Uterus (tissue), 3 donors: ENCODE measurements at regions not wholly inside any gene's neighbourhood (a gene's known extent, or its start where the extent isn't known, plus 50 kb on each side); places are given as distances from the start of the nearest gene placed in this dataset.

Experiments
- DNase-seq, 2 donors: peaks; one replicate each; pipeline ENCODE4 v3.0.0-alpha.2; 2019 to 2020
- H3K27ac ChIP-seq, 2 donors: fragments of 200-600 bp; sonication (generic); 1 replicate in 1 of 2; 2 replicates in 1 of 2; pipeline ENCODE4 v1.5.1; 2016 to 2018
- H3K27me3 ChIP-seq, 2 donors: fragments of 200-600 bp; sonication (generic); one replicate each; pipeline ENCODE4 v1.5.1; 2018 to 2019; ENCODE audit warnings: control low read depth in 1 of 2
- H3K36me3 ChIP-seq, 2 donors: fragments of 200-600 bp; sonication (generic); one replicate each; pipeline ENCODE4 v1.5.1; 2019; ENCODE audit warnings: control low read depth in 1 of 2
- H3K4me1 ChIP-seq, 2 donors: fragments of 200-600 bp; sonication (generic); one replicate each; pipeline ENCODE4 v1.5.1; 2018 to 2019; ENCODE audit warnings: control low read depth in 1 of 2
- H3K4me3 ChIP-seq, 2 donors: fragments of 200-600 bp; sonication (generic); 1 replicate in 1 of 2; 2 replicates in 1 of 2; pipeline ENCODE4 v1.5.1; 2018 to 2019; ENCODE audit warnings: mild to moderate bottlenecking in 1 of 2
- H3K9me3 ChIP-seq, 2 donors: fragments of 200-600 bp; sonication (generic); one replicate each; pipeline ENCODE4 v1.5.1; 2019; ENCODE audit warnings: control low read depth in 1 of 2
- POLR2A ChIP-seq, 2 donors: fragments of 450-650 bp; IDR thresholded peaks; one replicate each; pipeline ENCODE4 v1.6.1; 2016; ENCODE audit warnings: antibody characterized with exemption in 2 of 2, mild to moderate bottlenecking in 1 of 2, moderate library complexity in 1 of 2
- intact Hi-C: fragments of 100-400 bp; cut with DNase I; formaldehyde crosslinking; loops from one replicate; pipeline ENCODE4 v1.15.1; 2023; ENCODE audit warnings: low total_unique reads
- TF ChIP-seq, protein P1 (sequence below), 4 experiments: fragments of 200-600 bp in 2 of 4; fragments of 450-650 bp in 2 of 4; sonication (generic) in 2 of 4; IDR thresholded peaks; one replicate each; pipeline ENCODE4 v1.5.1; 2016 to 2019; ENCODE audit warnings: antibody characterized with exemption in 4 of 4, mild to moderate bottlenecking in 2 of 4, moderate library complexity in 1 of 4
- donor health status: DM: yes; HTN: yes; CAD: no.

DNA sequence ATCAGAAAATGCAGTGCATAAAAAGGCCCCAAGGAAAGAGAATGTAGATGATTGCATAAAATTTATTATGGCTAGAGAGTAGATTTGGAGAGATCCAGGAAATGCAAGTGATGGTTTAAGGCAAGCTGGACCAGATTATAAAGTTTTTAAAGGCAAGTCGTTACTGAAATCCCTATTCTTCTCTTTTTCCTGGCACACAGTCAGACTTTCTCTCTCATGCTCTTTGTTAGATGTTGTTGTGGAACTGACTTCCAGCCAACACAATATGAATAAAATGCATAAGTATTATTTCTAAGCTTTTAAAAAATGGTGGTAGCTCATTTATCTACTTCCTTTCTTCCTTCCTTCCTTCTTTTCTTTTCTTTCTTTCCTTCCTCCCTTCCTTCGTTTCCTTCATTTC, 1085.4 kb upstream of the CDH6 start:
- Histone ChIP-seq H3K36me3 (no peaks in the 10 kb centered on the region), H3K4me3 (no peak overlapping the region), H3K27me3 (no peaks in the 10 kb centered on the region), H3K27ac (no peak overlapping the region), H3K4me1 (no peaks in the 10 kb centered on the region), H3K9me3 (no peaks in the 10 kb centered on the region)
- no peak for DNase-seq
- intact Hi-C loops: no loop called here
- TF ChIP-seq POLR2A (IDR thresholded peaks at IDR 0.05): no peak
- TF ChIP-seq, protein P1, sequence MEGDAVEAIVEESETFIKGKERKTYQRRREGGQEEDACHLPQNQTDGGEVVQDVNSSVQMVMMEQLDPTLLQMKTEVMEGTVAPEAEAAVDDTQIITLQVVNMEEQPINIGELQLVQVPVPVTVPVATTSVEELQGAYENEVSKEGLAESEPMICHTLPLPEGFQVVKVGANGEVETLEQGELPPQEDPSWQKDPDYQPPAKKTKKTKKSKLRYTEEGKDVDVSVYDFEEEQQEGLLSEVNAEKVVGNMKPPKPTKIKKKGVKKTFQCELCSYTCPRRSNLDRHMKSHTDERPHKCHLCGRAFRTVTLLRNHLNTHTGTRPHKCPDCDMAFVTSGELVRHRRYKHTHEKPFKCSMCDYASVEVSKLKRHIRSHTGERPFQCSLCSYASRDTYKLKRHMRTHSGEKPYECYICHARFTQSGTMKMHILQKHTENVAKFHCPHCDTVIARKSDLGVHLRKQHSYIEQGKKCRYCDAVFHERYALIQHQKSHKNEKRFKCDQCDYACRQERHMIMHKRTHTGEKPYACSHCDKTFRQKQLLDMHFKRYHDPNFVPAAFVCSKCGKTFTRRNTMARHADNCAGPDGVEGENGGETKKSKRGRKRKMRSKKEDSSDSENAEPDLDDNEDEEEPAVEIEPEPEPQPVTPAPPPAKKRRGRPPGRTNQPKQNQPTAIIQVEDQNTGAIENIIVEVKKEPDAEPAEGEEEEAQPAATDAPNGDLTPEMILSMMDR (IDR thresholded peaks at IDR 0.05): no peak

DNA sequence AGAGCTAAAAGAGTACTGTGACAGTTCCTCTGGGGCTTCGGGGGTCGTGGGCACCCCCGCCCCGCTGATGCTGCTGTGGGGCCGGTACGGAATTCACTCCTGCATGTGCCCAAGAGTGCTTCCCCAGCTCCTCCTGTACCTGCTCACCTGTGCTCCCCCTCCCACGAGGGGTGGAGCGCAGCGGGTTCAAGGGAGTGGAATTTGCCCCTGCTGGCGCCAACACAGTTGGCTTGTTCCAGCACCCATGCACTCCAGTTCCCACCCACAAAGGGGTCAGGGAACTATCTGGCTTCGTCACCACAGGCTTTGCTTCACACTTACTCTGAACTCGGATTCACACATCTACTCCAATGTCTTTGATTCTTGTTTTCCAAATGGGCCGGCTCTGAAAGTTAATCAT, 1086.9 kb upstream of the CDH6 start:
- no peaks in the 10 kb centered on the region for H3K36me3 ChIP-seq
- no peaks in the 10 kb centered on the region for H3K27me3 ChIP-seq
- no peak overlapping the region for H3K4me3 ChIP-seq
- no peak for TF ChIP-seq POLR2A (IDR thresholded peaks at IDR 0.05)
- TF ChIP-seq, protein P1 (IDR thresholded peaks at IDR 0.05): no peak
- H3K27ac ChIP-seq: no peak overlapping the region
- H3K9me3 ChIP-seq: no peaks in the 10 kb centered on the region
- DNase-seq: no peak
- intact Hi-C loops: no loop called here
- no peaks in the 10 kb centered on the region for H3K4me1 ChIP-seq

DNA sequence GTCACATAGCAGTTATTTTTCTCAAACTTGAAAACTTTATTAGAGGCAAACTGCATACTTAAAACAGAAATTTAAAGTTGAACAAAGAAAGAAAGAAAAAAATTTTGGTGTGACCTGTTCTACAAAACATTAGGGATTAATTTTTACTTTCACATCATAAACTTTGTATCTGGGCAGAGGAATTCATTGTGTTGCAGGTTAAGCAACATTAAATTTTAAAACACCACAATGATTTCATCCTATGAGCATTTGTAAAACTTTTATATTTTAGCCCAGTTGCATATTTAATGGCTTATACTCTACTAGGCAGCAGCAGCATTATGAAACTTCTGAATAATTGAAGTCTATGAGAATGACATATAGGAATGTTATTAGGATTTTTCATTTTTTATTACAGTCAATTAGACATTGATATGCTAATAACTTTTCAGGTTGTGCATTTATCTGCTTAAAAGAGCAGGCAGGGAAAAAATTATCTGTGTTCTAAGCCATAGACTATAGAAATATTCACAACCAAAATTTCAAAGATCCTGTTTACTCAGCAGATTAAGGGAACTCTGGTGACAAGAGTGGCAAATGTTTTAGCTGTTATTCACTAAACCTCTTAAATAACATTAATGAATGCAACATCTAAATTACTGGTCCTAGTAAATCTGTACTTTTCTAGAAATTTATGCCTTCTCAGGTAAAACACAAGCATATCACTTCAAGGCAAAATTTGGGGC, 1088.5 kb upstream of the CDH6 start:
- H3K4me3 ChIP-seq: no peak overlapping the region
- H3K4me1 ChIP-seq: no peaks in the 10 kb centered on the region
- H3K27me3 ChIP-seq: no peaks in the 10 kb centered on the region
- no peaks in the 10 kb centered on the region for H3K36me3 ChIP-seq
- intact Hi-C loops: no loop called here
- no peak overlapping the region for H3K27ac ChIP-seq
- DNase-seq: no peak
- no peaks in the 10 kb centered on the region for H3K9me3 ChIP-seq
- TF ChIP-seq POLR2A (IDR thresholded peaks at IDR 0.05): no peak
- TF ChIP-seq, protein P1 (IDR thresholded peaks at IDR 0.05): no peak

DNA sequence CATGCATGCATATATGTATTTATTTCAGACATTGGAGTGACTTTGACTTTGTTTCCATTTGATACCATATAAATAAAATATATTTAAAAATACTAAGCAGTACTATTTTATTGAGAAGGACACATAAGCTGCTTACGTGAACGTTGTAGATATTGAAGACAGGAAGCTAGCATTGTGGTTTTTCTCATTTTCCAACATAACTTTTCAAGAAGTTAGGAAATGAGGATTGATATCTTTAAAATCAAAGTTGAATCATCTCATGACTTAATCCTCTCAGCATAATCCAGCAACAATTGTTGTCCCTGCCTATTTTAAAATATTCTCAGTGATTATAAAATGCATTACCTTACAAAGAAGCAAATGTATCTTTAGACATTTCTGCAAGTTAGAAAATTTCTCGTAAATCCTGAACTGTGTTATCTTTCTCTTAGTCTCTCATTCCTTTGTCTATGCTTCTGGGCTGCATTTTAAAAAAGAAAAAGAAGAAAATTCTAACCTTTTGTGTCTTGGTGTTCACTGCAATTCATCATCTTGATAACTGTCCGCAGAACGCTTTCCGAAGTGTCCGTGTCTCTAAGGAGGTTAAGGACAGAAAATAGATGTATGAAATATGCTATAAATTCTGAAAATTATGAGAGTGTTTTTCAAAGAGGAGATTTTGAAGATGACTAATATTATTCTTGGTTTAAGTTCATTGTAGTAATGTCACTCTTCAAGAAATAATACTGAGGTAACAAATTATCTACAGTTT, 1089.9 kb upstream of the CDH6 start:
- Histone ChIP-seq H3K27ac (no peak overlapping the region), H3K4me1 (no peaks in the 10 kb centered on the region), H3K36me3 (no peaks in the 10 kb centered on the region), H3K9me3 (no peaks in the 10 kb centered on the region), H3K27me3 (no peaks in the 10 kb centered on the region), H3K4me3 (no peak overlapping the region)
- intact Hi-C loops: no loop called here
- TF ChIP-seq POLR2A (IDR thresholded peaks at IDR 0.05): no peak
- TF ChIP-seq, protein P1 (IDR thresholded peaks at IDR 0.05): no peak
- DNase-seq: no peak

DNA sequence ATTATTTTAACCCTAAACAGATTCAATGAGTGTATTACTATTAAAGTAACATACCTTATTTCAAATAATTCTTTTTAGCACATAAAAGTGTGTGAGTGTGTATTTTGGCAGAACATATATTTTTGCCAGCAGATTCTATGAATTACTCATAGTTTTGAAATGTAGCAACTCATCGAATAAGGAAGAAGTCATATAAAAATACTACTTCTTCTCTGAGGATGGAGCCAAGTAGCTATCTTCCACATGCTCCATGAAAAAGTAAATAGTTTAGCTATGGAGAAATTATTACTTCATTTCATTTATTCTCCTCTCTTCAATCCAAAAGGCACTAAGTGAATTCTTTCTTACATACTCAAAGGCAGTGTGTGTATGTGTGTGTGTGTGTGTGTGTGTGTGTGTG, 1090.4 kb upstream of the CDH6 start:
- Histone ChIP-seq H3K27ac (no peak overlapping the region), H3K9me3 (no peaks in the 10 kb centered on the region), H3K36me3 (no peaks in the 10 kb centered on the region), H3K4me3 (no peak overlapping the region), H3K4me1 (no peaks in the 10 kb centered on the region), H3K27me3 (no peaks in the 10 kb centered on the region)
- DNase-seq: no peak
- intact Hi-C loops: no loop called here
- TF ChIP-seq POLR2A (IDR thresholded peaks at IDR 0.05): no peak
- TF ChIP-seq, protein P1 (IDR thresholded peaks at IDR 0.05): no peak
